OCI-LY7 (cell line): ENCODE measurements at regions not wholly inside any gene's neighbourhood (a gene's known extent, or its start where the extent isn't known, plus 50 kb on each side); places are given as distances from the start of the nearest gene placed in this dataset.

Experiments used
- BruUV-seq: library from RNA; stranded (reverse); fragments of 400-500 nt; replicated peaks from 2 replicates; lab custom pipeline; 2021; lab: Mats Ljungman, UMichigan
- CTCF ChIA-PET: fragments of 300-600 bp; sonication (Branson Sonifier 250); formaldehyde crosslinking; loops from one replicate; lab custom pipeline; 2022; ENCODE audit warnings: antibody characterized with exemption; ENCODE audit not compliant: unreplicated experiment; lab: Charles Lee
- POLR2A ChIA-PET: fragments of 300-600 bp; sonication (Branson Sonifier 250); formaldehyde crosslinking; loops from one replicate; lab custom pipeline; 2022; ENCODE audit warnings: antibody characterized with exemption; lab: Charles Lee
- DNase-seq: peaks from one replicate; pipeline ENCODE4 v3.0.0-alpha.2; 2015; ENCODE audit warnings: low spot score
- H2AFZ ChIP-seq: fragments of 200-600 bp; sonication (generic), shearing (Covaris generic); 2 replicates; pipeline ENCODE4 v1.6.1; 2014; ENCODE audit warnings: mild to moderate bottlenecking, antibody characterized with exemption, low read length, moderate library complexity
- H3K27ac ChIP-seq: fragments of 200-600 bp; sonication (generic); 2 replicates; pipeline ENCODE4 v1.5.1; 2014; ENCODE audit warnings: mixed run types, low read depth, mild to moderate bottlenecking, moderate library complexity, low read length, inconsistent platforms; ENCODE audit not compliant: poor library complexity, severe bottlenecking
- H3K36me3 ChIP-seq: fragments of 200-600 bp; sonication (generic); 2 replicates; pipeline ENCODE4 v1.6.1; 2014; ENCODE audit warnings: mild to moderate bottlenecking, antibody characterized with exemption, low read length, moderate library complexity, mixed read lengths; ENCODE audit not compliant: insufficient read depth
- H3K4me1 ChIP-seq: fragments of 200-600 bp; sonication (generic); 2 replicates; pipeline ENCODE4 v1.5.1; 2014; ENCODE audit warnings: mild to moderate bottlenecking, low read length; ENCODE audit not compliant: insufficient read depth, poor library complexity, severe bottlenecking
- H3K4me2 ChIP-seq: fragments of 200-600 bp; sonication (generic); 2 replicates; pipeline ENCODE4 v1.6.1; 2014; ENCODE audit warnings: mild to moderate bottlenecking, low read length
- H3K4me3 ChIP-seq: fragments of 200-600 bp; sonication (generic); 2 replicates; pipeline ENCODE4 v1.5.1; 2014; ENCODE audit warnings: mild to moderate bottlenecking, low read depth, low read length; ENCODE audit not compliant: poor library complexity, severe bottlenecking
- H3K79me2 ChIP-seq: fragments of 200-600 bp; sonication (generic); 2 replicates; pipeline ENCODE4 v1.6.1; 2016; ENCODE audit warnings: low read depth, mild to moderate bottlenecking, low read length, moderate library complexity, mixed read lengths; ENCODE audit not compliant: insufficient read depth
- H3K9me2 ChIP-seq: fragments of 200-600 bp; sonication (generic); 2 replicates; pipeline ENCODE4 v1.6.1; 2016; ENCODE audit warnings: mild to moderate bottlenecking, low read length, mixed read lengths; ENCODE audit not compliant: insufficient read depth
- H3K9me3 ChIP-seq: fragments of 200-600 bp; sonication (generic); 2 replicates; pipeline ENCODE4 v1.6.1; 2014; ENCODE audit warnings: mild to moderate bottlenecking, mixed run types, low read length, mixed read lengths
- H4K20me1 ChIP-seq: fragments of 200-600 bp; sonication (generic); 2 replicates; pipeline ENCODE4 v1.6.1; 2014; ENCODE audit warnings: mild to moderate bottlenecking, antibody characterized with exemption, low read length, moderate library complexity, mixed read lengths; ENCODE audit not compliant: insufficient read depth
- CTCF ChIP-seq: fragments of 200-600 bp; sonication (generic); conservative IDR thresholded peaks from 2 replicates; pipeline ENCODE4 v1.5.1; 2014; ENCODE audit warnings: mild to moderate bottlenecking, antibody characterized with exemption, low read length, moderate library complexity, mixed read lengths
- EZH2phosphoT487 ChIP-seq: fragments of 200-600 bp; sonication (generic); IDR thresholded peaks from 2 replicates; pipeline ENCODE4 v1.6.1; 2018; ENCODE audit warnings: low read depth, borderline replicate concordance, mild to moderate bottlenecking, mixed run types, antibody characterized with exemption, low read length, moderate library complexity, mixed read lengths
- intact Hi-C: fragments of 100-400 bp; cut with micrococcal nuclease; formaldehyde crosslinking; loops from one replicate; pipeline ENCODE4 v1.10.0; 2022; ENCODE audit not compliant: unreplicated experiment

GRCh38 chr6:104600639-104600931 is 259.1 kb downstream of the HACE1 start:
- CTCF ChIA-PET, result no interaction called here
- H3K79me2 ChIP-seq, result no peaks in the 10 kb centered on the region
- H4K20me1 ChIP-seq, result no peaks in the 10 kb centered on the region
- POLR2A ChIA-PET, result interaction anchor here (0.6 to 1.9 kb wide), 4 partner anchors 9 to 147 kb away, joined by 3 to 6 read pairs (median 3); no protein-coding TSS in a partner anchor
- peaks cover 5% of the 10 kb centered on the region for H3K4me1 ChIP-seq
- no peaks in the 10 kb centered on the region for H3K36me3 ChIP-seq
- DNase-seq, result no peak
- H3K4me2 ChIP-seq, result no peak overlapping the region
- intact Hi-C loops, result no loop called here
- H3K9me2 ChIP-seq, result no peaks in the 10 kb centered on the region
- no peak for TF ChIP-seq EZH2phosphoT487
- no peak for TF ChIP-seq CTCF
- no peak overlapping the region for H3K27ac ChIP-seq
- no TSS peak for BruUV-seq
- H3K4me3 ChIP-seq, result no peak overlapping the region
- H3K9me3 ChIP-seq, result no peaks in the 10 kb centered on the region
- no peak overlapping the region for H2AFZ ChIP-seq

GRCh38 chr6:104599821-104600638 is 259.7 kb downstream of the HACE1 start:
- ChIA-PET POLR2A (interaction anchor here (1.0 to 1.9 kb wide), 3 partner anchors 8 to 55 kb away, joined by 3 to 6 read pairs (median 3); no protein-coding TSS in a partner anchor), CTCF (no interaction called here)
- no peak overlapping the region for H3K4me3 ChIP-seq
- no peak for DNase-seq
- H3K4me1 ChIP-seq, result peaks cover 5% of the 10 kb centered on the region
- no peak overlapping the region for H2AFZ ChIP-seq
- H3K79me2 ChIP-seq, result no peaks in the 10 kb centered on the region
- H3K27ac ChIP-seq, result no peak overlapping the region
- intact Hi-C loops, result no loop called here
- no peaks in the 10 kb centered on the region for H3K9me2 ChIP-seq
- no peaks in the 10 kb centered on the region for H3K36me3 ChIP-seq
- H3K4me2 ChIP-seq, result no peak overlapping the region
- no peaks in the 10 kb centered on the region for H3K9me3 ChIP-seq
- BruUV-seq, result no TSS peak
- no peaks in the 10 kb centered on the region for H4K20me1 ChIP-seq
- no peak for TF ChIP-seq CTCF
- TF ChIP-seq EZH2phosphoT487, result no peak

- no peak overlapping the region for H3K27ac ChIP-seq
- intact Hi-C loops, result no loop called here
- no peaks in the 10 kb centered on the region for H3K9me2 ChIP-seq
- H3K4me3 ChIP-seq, result no peak overlapping the region
- H3K36me3 ChIP-seq, result no peaks in the 10 kb centered on the region
- POLR2A ChIA-PET, result interaction anchor here (0.5 to 1.1 kb wide), 5 partner anchors 9 to 1524 kb away, joined by 3 to 10 read pairs (median 5); no protein-coding TSS in a partner anchor
- no peaks in the 10 kb centered on the region for H3K79me2 ChIP-seq
- H2AFZ ChIP-seq, result no peak overlapping the region
- TF ChIP-seq CTCF (no peak), EZH2phosphoT487 (no peak)
- no TSS peak for BruUV-seq
- no peaks in the 10 kb centered on the region for H3K9me3 ChIP-seq
- H3K4me2 ChIP-seq, result no peak overlapping the region
- no peaks in the 10 kb centered on the region for H3K4me1 ChIP-seq
- H4K20me1 ChIP-seq, result no peaks in the 10 kb centered on the region
- no peak for DNase-seq
- CTCF ChIA-PET, result interaction anchor here (0.8 kb wide), 1 partner anchor 11 kb away, joined by 4 read pairs; no protein-coding TSS in a partner anchor
Measured at GRCh38 chr6:104597541-104598050, 262.1 kb downstream of the HACE1 start.
